Right lobe of liver (tissue), 4 donors: ENCODE measurements at regions not wholly inside any gene's neighbourhood (a gene's known extent, or its start where the extent isn't known, plus 50 kb on each side); places are given as distances from the start of the nearest gene placed in this dataset.

Source experiments
- CTCF ChIP-seq, 4 donors: fragments of 200-600 bp in 3 of 4; fragments of 450-650 bp in 1 of 4; IDR thresholded peaks; one replicate each; pipeline versions ENCODE4 v1.5.1 to v1.8.0; 2016 to 2022; ENCODE audit warnings: antibody characterized with exemption in 4 of 4, mild to moderate bottlenecking in 2 of 4
- POLR2A ChIP-seq: fragments of 450-650 bp; IDR thresholded peaks from one replicate; pipeline ENCODE4 v1.6.1; 2017; ENCODE audit warnings: antibody characterized with exemption, mild to moderate bottlenecking
- donor health status: DM: no; HTN: no; CAD: no.
- donor health status: DM: no; HTN: no; CAD: no.
- donor health status: DM: no; HTN: yes; CAD: no.

GRCh38 chr4:57658188-57658587, 548.0 kb upstream of the IGFBP7 start:
- TF ChIP-seq CTCF (IDR thresholded peaks at IDR 0.05) (no peak), POLR2A (no peak)
